ENCODE measurements at regions not wholly inside any gene's neighbourhood (a gene's known extent, or its start where the extent isn't known, plus 50 kb on each side); places are given as distances from the start of the nearest gene placed in this dataset.

DNA sequence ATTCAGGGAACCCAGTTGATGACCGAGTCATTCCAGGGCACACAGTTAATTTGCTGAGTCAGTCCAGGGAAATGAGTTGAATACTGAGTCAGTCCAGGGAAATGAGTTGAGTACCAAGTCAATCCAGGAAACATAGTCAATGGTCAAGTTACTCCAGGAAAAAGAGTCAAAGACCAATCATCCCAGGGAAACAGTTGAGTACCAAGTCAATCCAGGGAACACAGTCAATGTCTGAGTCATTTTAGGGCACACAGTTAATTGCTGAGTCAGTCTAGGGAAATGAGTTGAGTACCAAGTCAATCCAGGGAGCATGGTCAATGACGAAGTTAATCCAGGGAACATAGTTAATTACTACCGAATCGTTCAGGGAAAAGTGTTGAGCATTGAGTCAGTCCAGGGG, 754.4 kb downstream of the NLGN4X start:
- no peak for DNase-seq
- Histone ChIP-seq H3K4me3 (ENCODE audit: low read length) (no peak overlapping the region), H3K36me3 (ENCODE audit: insufficient read depth, low read length) (no peaks in the 10 kb centered on the region), H3K4me1 (ENCODE audit: insufficient read depth, low read length) (no peaks in the 10 kb centered on the region), H3K9me3 (ENCODE audit: low read length) (no peaks in the 10 kb centered on the region), H3K27me3 (ENCODE audit: insufficient read depth, low read length, poor library complexity, severe bottlenecking) (no peaks in the 10 kb centered on the region), H3K27ac (ENCODE audit: low read depth, low read length) (no peak overlapping the region)
- Mint-ChIP-seq H3K4me1 (no peaks in the 10 kb centered on the region), H3K27ac (no peak overlapping the region), H3K36me3 (peaks cover 0 to 2% (median 0%) of the 10 kb centered on the region in 3 donors), H3K4me3 (no peak overlapping the region), H3K9me3 (peaks cover 0 to 31% (median 23%) of the 10 kb centered on the region in 5 donors), H3K27me3 (no peaks in the 10 kb centered on the region)
- ChIA-PET CTCF (no interaction called here), POLR2A (no interaction called here)

DNA sequence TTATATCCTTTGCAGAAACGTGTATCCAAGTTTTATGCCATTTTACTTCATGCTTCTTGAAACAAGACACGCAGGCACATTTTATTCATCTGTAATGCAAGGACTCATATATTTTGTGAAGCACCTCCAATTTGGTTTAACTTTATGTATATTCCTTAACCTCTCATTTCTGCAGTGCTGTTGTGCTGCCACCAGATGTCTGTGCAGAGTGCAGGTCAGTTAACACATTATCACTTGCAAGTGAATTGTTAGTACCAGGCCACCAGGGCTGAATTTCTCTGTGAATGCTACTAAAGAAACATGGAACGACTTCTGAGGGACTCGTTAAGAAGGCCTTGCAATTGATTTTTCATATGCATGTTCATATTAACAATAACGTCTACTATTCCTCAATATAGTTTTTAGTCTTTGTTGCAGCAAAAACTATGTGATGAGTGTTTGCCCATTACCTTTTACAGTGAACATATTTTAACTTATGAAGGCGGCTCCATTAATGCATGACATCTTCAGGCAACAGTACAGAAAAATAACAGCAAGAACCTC, 770.3 kb downstream of the NLGN4X start:
- no peak for DNase-seq
- Histone ChIP-seq H3K4me3 (ENCODE audit: low read length) (no peak overlapping the region), H3K36me3 (ENCODE audit: insufficient read depth, low read length) (no peaks in the 10 kb centered on the region), H3K27ac (ENCODE audit: low read depth, low read length) (no peak overlapping the region), H3K4me1 (ENCODE audit: insufficient read depth, low read length) (no peaks in the 10 kb centered on the region), H3K9me3 (ENCODE audit: low read length) (no peaks in the 10 kb centered on the region), H3K27me3 (ENCODE audit: insufficient read depth, low read length, poor library complexity, severe bottlenecking) (no peaks in the 10 kb centered on the region)
- H3K9me3 Mint-ChIP-seq, result peaks cover 0 to 16% (median 13%) of the 10 kb centered on the region in 5 donors
- ChIA-PET POLR2A (no interaction called here), CTCF (no interaction called here)
- no peaks in the 10 kb centered on the region for H3K36me3 Mint-ChIP-seq
- no peak overlapping the region for H3K27ac Mint-ChIP-seq
- H3K4me1 Mint-ChIP-seq, result no peaks in the 10 kb centered on the region
- no peak overlapping the region for H3K4me3 Mint-ChIP-seq
- H3K27me3 Mint-ChIP-seq, result no peaks in the 10 kb centered on the region

DNA sequence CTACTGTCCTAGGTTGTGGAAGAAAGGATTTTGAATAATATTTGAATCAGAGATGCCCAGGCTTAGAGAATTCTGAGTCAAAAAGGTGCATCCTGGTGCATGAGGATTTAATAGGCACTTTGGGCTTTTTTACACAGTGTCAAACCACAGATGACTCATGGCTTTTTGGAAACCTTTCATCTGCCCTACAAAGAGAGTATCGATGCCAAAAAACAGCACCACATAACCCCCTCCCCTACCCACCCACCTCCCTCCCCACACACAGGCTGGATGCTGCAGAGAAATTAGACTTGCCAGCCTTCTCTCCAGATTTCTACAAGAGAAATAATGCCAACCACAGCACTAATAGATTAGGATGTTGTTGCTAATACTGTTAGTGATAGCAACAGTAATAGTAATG, 779.3 kb downstream of the NLGN4X start:
- CTCF ChIA-PET, result no interaction called here
- Mint-ChIP-seq H3K4me1 (no peaks in the 10 kb centered on the region), H3K27me3 (no peaks in the 10 kb centered on the region), H3K36me3 (no peaks in the 10 kb centered on the region), H3K4me3 (no peak overlapping the region), H3K27ac (no peak overlapping the region), H3K9me3 (peaks cover 0 to 6% (median 1%) of the 10 kb centered on the region in 5 donors)
- Histone ChIP-seq H3K36me3 (ENCODE audit: insufficient read depth, low read length) (no peaks in the 10 kb centered on the region), H3K27ac (ENCODE audit: low read depth, low read length) (no peak overlapping the region), H3K27me3 (ENCODE audit: insufficient read depth, low read length, poor library complexity, severe bottlenecking) (no peaks in the 10 kb centered on the region), H3K4me3 (ENCODE audit: low read length) (no peak overlapping the region), H3K4me1 (ENCODE audit: insufficient read depth, low read length) (no peaks in the 10 kb centered on the region), H3K9me3 (ENCODE audit: low read length) (no peaks in the 10 kb centered on the region)
- POLR2A ChIA-PET, result no interaction called here
- DNase-seq, result no peak

DNA sequence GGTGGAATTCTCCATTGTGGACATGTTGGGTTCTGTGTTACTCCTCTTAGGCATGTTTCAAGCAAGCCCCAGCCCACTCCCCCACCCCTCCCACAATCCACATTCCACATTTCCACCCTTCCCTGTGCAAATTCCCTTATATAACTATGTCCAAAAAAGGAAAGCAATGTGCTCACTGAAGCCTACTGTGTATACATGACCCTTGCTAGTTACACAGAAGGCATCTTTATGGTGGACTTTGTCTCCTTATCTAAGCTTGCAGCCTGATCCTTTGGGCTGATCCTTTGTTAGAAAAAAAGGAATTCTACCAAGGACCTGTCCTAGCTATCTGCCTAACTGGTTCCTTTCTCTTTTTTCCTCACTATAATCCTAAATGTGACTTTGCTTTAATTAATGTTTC, 796.8 kb downstream of the NLGN4X start:
- Histone ChIP-seq H3K27ac (ENCODE audit: low read depth, low read length) (no peak overlapping the region), H3K9me3 (ENCODE audit: low read length) (no peaks in the 10 kb centered on the region), H3K36me3 (ENCODE audit: insufficient read depth, low read length) (no peaks in the 10 kb centered on the region), H3K4me3 (ENCODE audit: low read length) (no peak overlapping the region), H3K27me3 (ENCODE audit: insufficient read depth, low read length, poor library complexity, severe bottlenecking) (no peaks in the 10 kb centered on the region), H3K4me1 (ENCODE audit: insufficient read depth, low read length) (no peaks in the 10 kb centered on the region)
- ChIA-PET POLR2A (no interaction called here), CTCF (no interaction called here)
- no peak overlapping the region for H3K27ac Mint-ChIP-seq
- no peaks in the 10 kb centered on the region for H3K36me3 Mint-ChIP-seq
- no peak overlapping the region for H3K4me3 Mint-ChIP-seq
- no peaks in the 10 kb centered on the region for H3K4me1 Mint-ChIP-seq
- DNase-seq, result no peak
- peaks cover 0 to 15% (median 8%) of the 10 kb centered on the region in 5 donors for H3K9me3 Mint-ChIP-seq
- H3K27me3 Mint-ChIP-seq, result no peaks in the 10 kb centered on the region

DNA sequence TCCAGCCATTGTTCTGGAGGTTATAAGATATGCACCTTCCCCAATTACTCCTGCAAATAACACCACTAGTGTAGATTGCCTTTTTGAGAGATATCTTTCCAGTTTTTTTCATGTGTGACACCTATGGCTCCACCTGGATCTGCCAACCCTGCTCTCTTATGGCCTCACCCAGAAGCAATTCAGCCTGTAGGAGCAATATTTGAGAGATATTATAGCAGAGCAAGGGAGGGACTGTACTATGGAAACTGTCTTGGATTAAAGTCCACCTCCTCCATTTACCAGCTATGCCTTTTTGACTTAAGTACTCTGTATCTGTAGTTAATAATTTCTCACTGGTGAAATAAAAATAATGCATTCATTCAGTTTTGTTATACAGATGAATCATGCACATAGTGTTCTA, 803.5 kb downstream of the NLGN4X start:
- H3K27me3 Mint-ChIP-seq, result no peaks in the 10 kb centered on the region
- H3K27me3 ChIP-seq (ENCODE audit: insufficient read depth, low read length, poor library complexity, severe bottlenecking), result no peaks in the 10 kb centered on the region
- no peaks in the 10 kb centered on the region for H3K36me3 Mint-ChIP-seq
- no peaks in the 10 kb centered on the region for H3K9me3 ChIP-seq (ENCODE audit: low read length)
- no peak for DNase-seq
- no peaks in the 10 kb centered on the region for H3K36me3 ChIP-seq (ENCODE audit: insufficient read depth, low read length)
- H3K27ac Mint-ChIP-seq, result no peak overlapping the region
- H3K4me3 Mint-ChIP-seq, result no peak overlapping the region
- no peaks in the 10 kb centered on the region for H3K4me1 ChIP-seq (ENCODE audit: insufficient read depth, low read length)
- H3K4me3 ChIP-seq (ENCODE audit: low read length), result no peak overlapping the region
- no peaks in the 10 kb centered on the region for H3K4me1 Mint-ChIP-seq
- H3K27ac ChIP-seq (ENCODE audit: low read depth, low read length), result no peak overlapping the region
- CTCF ChIA-PET, result no interaction called here
- H3K9me3 Mint-ChIP-seq, result peaks cover 0 to 36% (median 18%) of the 10 kb centered on the region in 5 donors
- POLR2A ChIA-PET, result no interaction called here

DNA sequence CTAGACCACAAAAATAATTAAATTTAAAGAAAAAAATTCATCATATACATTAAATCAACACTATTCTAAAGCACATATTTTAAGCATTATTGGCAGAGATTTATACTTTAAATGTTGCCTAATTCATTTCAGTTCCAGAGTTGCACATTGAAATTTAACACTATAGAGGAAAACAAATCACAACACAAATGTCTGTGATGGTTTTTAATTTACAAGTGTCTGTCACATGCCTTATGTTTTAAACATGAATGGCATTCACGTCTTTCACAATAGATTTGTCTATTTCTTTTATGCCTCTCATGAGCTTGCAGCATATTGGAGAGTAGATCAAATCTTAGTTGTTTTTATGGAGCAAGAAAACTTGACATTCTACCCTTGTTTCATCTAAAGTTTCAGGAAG, 811.3 kb downstream of the NLGN4X start:
- POLR2A ChIA-PET, result no interaction called here
- H3K36me3 ChIP-seq (ENCODE audit: insufficient read depth, low read length), result no peaks in the 10 kb centered on the region
- H3K4me3 ChIP-seq (ENCODE audit: low read length), result no peak overlapping the region
- Mint-ChIP-seq H3K4me3 (no peak overlapping the region), H3K36me3 (no peaks in the 10 kb centered on the region), H3K9me3 (peaks cover 0 to 13% (median 3%) of the 10 kb centered on the region in 5 donors), H3K4me1 (no peaks in the 10 kb centered on the region), H3K27me3 (no peaks in the 10 kb centered on the region), H3K27ac (no peak overlapping the region)
- no peak overlapping the region for H3K27ac ChIP-seq (ENCODE audit: low read depth, low read length)
- H3K9me3 ChIP-seq (ENCODE audit: low read length), result no peaks in the 10 kb centered on the region
- H3K27me3 ChIP-seq (ENCODE audit: insufficient read depth, low read length, poor library complexity, severe bottlenecking), result no peaks in the 10 kb centered on the region
- CTCF ChIA-PET, result no interaction called here
- H3K4me1 ChIP-seq (ENCODE audit: insufficient read depth, low read length), result no peaks in the 10 kb centered on the region
- DNase-seq, result no peak

DNA sequence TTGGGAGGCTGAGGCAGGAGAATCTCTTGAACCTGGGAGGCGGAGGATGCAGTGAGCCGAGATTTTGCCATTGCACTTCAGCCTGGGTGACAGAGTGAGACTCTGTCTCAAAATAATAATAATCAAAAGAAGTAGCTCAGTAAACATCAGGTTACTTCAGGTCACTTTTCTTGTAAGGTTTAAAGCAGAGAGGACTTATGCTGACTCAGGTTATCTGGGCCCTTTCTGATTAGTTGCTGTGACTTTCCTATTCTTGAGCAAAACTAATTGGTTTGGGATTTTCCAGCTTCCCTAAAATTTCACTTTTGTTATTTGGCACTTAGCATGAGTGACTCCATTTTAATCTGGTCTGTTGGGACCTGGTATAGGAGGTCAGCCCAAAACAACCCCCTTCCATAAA, 812.9 kb downstream of the NLGN4X start:
- POLR2A ChIA-PET, result no interaction called here
- no peak overlapping the region for H3K4me3 Mint-ChIP-seq
- no peaks in the 10 kb centered on the region for H3K9me3 ChIP-seq (ENCODE audit: low read length)
- H3K27ac Mint-ChIP-seq, result no peak overlapping the region
- H3K36me3 Mint-ChIP-seq, result no peaks in the 10 kb centered on the region
- no peaks in the 10 kb centered on the region for H3K4me1 ChIP-seq (ENCODE audit: insufficient read depth, low read length)
- H3K4me1 Mint-ChIP-seq, result no peaks in the 10 kb centered on the region
- no peaks in the 10 kb centered on the region for H3K36me3 ChIP-seq (ENCODE audit: insufficient read depth, low read length)
- peaks cover 0 to 9% (median 2%) of the 10 kb centered on the region in 5 donors for H3K9me3 Mint-ChIP-seq
- H3K27ac ChIP-seq (ENCODE audit: low read depth, low read length), result no peak overlapping the region
- DNase-seq, result no peak
- H3K4me3 ChIP-seq (ENCODE audit: low read length), result no peak overlapping the region
- no peaks in the 10 kb centered on the region for H3K27me3 ChIP-seq (ENCODE audit: insufficient read depth, low read length, poor library complexity, severe bottlenecking)
- CTCF ChIA-PET, result no interaction called here
- H3K27me3 Mint-ChIP-seq, result no peaks in the 10 kb centered on the region

DNA sequence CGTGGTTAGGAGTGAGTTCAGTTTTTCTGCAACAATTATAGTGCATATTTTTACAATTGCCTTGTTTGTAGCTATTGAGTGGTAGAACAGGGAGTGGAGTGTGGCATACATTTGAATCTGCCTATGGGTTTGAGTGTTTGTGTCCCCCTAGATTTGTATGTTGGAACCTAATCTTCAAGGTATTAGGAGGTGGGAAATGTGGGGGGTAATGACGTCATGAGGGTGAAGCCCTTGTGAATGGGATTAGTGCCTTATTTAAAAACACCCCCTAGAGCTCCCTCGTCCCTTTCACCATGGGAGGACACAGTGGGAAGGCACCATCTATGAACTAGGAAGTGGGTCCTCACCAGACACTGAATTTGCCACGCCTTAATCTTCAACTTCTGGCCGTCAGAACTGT, 819.6 kb downstream of the NLGN4X start:
- Histone ChIP-seq H3K27me3 (ENCODE audit: insufficient read depth, low read length, poor library complexity, severe bottlenecking) (no peaks in the 10 kb centered on the region), H3K4me3 (ENCODE audit: low read length) (no peak overlapping the region), H3K9me3 (ENCODE audit: low read length) (no peaks in the 10 kb centered on the region), H3K27ac (ENCODE audit: low read depth, low read length) (no peak overlapping the region), H3K36me3 (ENCODE audit: insufficient read depth, low read length) (no peaks in the 10 kb centered on the region), H3K4me1 (ENCODE audit: insufficient read depth, low read length) (no peaks in the 10 kb centered on the region)
- Mint-ChIP-seq H3K4me1 (no peaks in the 10 kb centered on the region), H3K27ac (peak overlapping the region in 1 of 8 donors; percentile 63), H3K4me3 (no peak overlapping the region), H3K27me3 (no peaks in the 10 kb centered on the region), H3K9me3 (peaks cover 0 to 6% (median 4%) of the 10 kb centered on the region in 5 donors), H3K36me3 (peaks cover 0 to 1% (median 0%) of the 10 kb centered on the region in 3 donors)
- no peak for DNase-seq
- ChIA-PET POLR2A (no interaction called here), CTCF (no interaction called here)

DNA sequence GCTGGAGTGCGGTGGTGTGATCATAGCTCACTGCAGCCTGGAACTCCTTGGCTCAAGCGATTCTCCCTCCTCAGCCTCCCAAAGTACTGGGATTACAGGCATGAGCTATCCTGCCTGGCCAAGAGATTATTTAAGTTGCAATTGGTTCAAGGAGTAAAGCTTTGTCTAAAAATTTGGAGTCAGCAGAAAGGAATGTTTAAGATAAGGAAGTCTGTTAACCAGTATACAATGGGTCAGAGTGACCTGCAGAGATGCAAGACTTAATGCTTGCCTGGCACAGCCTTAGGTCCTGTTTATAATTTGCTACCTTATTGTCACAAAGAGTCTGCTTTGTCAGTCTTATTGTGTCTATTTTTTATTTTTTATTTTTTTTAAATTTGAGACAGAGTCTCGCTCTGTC, 826.2 kb downstream of the NLGN4X start:
- Histone ChIP-seq H3K4me1 (ENCODE audit: insufficient read depth, low read length) (no peaks in the 10 kb centered on the region), H3K9me3 (ENCODE audit: low read length) (no peaks in the 10 kb centered on the region), H3K4me3 (ENCODE audit: low read length) (no peak overlapping the region), H3K27ac (ENCODE audit: low read depth, low read length) (no peak overlapping the region), H3K27me3 (ENCODE audit: insufficient read depth, low read length, poor library complexity, severe bottlenecking) (no peaks in the 10 kb centered on the region), H3K36me3 (ENCODE audit: insufficient read depth, low read length) (no peaks in the 10 kb centered on the region)
- Mint-ChIP-seq H3K27ac (no peak overlapping the region), H3K36me3 (no peaks in the 10 kb centered on the region), H3K4me1 (no peaks in the 10 kb centered on the region), H3K9me3 (peaks cover 0 to 8% (median 0%) of the 10 kb centered on the region in 5 donors), H3K27me3 (no peaks in the 10 kb centered on the region), H3K4me3 (no peak overlapping the region)
- CTCF ChIA-PET, result no interaction called here
- POLR2A ChIA-PET, result no interaction called here
- no peak for DNase-seq

Measured in CD8-positive, alpha-beta memory T cell (primary cell).